Testis (tissue), 2 donors: ENCODE measurements at regions not wholly inside any gene's neighbourhood (a gene's known extent, or its start where the extent isn't known, plus 50 kb on each side); places are given as distances from the start of the nearest gene placed in this dataset.

Experiments used
- DNase-seq: peaks from one replicate; pipeline ENCODE4 v3.0.0-alpha.2; 2019
- H3K27ac ChIP-seq, 2 donors: fragments of 200-600 bp; sonication (generic); one replicate each; pipeline ENCODE4 v1.5.1; 2019
- H3K27me3 ChIP-seq: fragments of 200-600 bp; sonication (generic); one replicate; pipeline ENCODE4 v1.5.1; 2019
- H3K36me3 ChIP-seq: fragments of 200-600 bp; sonication (generic); one replicate; pipeline ENCODE4 v1.5.1; 2017; ENCODE audit warnings: low read depth; ENCODE audit errors: missing control alignments
- H3K4me1 ChIP-seq: fragments of 200-600 bp; sonication (generic); one replicate; pipeline ENCODE4 v1.5.1; 2019
- H3K4me3 ChIP-seq, 2 donors: fragments of 200-600 bp; sonication (generic); one replicate each; pipeline ENCODE4 v1.5.1; 2017 to 2019
- H3K9me3 ChIP-seq: fragments of 200-600 bp; sonication (generic); one replicate; pipeline ENCODE4 v1.5.1; 2017
- POLR2A ChIP-seq: fragments of 450-650 bp; IDR thresholded peaks from one replicate; pipeline ENCODE4 v1.6.1; 2017; ENCODE audit warnings: antibody characterized with exemption, mild to moderate bottlenecking, moderate library complexity
- WGBS, 2 donors: methylation state at CpG; one replicate each; pipeline ENCODE4 v1.1.5; 2018; 5-methylcytosine and 5-hydroxymethylcytosine counted together
- intact Hi-C: fragments of 100-400 bp; cut with DNase I; formaldehyde crosslinking; loops from one replicate; pipeline ENCODE4 v1.15.1; 2023; ENCODE audit warnings: low total_unique reads
- TF ChIP-seq, protein P1 (sequence below), 3 experiments: fragments of 450-650 bp in 2 of 3; fragments of 200-600 bp in 1 of 3; sonication (generic) in 1 of 3; IDR thresholded peaks; one replicate each; pipeline ENCODE4 v1.5.1; 2016 to 2019; ENCODE audit warnings: antibody characterized with exemption in 3 of 3, mild to moderate bottlenecking in 2 of 3, moderate library complexity in 1 of 3

GRCh38 chr2:5984273-5984655, 292.1 kb downstream of the SOX11 start:
- intact Hi-C loops = no loop called here
- TF ChIP-seq POLR2A = no peak
- TF ChIP-seq, protein P1, sequence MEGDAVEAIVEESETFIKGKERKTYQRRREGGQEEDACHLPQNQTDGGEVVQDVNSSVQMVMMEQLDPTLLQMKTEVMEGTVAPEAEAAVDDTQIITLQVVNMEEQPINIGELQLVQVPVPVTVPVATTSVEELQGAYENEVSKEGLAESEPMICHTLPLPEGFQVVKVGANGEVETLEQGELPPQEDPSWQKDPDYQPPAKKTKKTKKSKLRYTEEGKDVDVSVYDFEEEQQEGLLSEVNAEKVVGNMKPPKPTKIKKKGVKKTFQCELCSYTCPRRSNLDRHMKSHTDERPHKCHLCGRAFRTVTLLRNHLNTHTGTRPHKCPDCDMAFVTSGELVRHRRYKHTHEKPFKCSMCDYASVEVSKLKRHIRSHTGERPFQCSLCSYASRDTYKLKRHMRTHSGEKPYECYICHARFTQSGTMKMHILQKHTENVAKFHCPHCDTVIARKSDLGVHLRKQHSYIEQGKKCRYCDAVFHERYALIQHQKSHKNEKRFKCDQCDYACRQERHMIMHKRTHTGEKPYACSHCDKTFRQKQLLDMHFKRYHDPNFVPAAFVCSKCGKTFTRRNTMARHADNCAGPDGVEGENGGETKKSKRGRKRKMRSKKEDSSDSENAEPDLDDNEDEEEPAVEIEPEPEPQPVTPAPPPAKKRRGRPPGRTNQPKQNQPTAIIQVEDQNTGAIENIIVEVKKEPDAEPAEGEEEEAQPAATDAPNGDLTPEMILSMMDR (IDR thresholded peaks at IDR 0.05) = no peak
- Histone ChIP-seq H3K4me3 (no peak overlapping the region), H3K27ac (no peak overlapping the region), H3K27me3 (no peaks in the 10 kb centered on the region), H3K9me3 (no peaks in the 10 kb centered on the region), H3K4me1 (no peaks in the 10 kb centered on the region), H3K36me3 (no peaks in the 10 kb centered on the region)
- DNase-seq = no peak
- 86 to 87% methylated on average over 2 of the region's 2 CpGs for WGBS, 2 donors

DNA sequence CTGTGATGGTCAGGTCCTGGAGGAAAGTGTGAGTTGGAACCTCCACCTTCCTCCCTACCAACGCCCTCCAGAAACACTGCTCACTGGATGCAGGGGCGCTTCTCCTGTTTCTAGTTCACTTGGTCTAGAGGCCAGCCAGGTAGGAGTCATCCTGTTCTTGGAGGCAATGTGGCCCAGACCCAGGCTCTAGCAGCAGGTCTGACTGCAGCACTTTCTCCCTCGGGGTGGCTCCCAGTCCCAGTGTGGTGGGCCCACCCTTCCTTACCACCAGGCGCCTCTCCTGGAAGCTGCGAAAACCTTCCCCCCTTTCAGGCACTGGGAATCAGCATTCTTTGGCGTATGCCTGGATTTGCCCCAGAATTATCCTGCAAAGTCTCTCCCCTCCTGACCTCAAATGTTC, 292.8 kb downstream of the SOX11 start:
- no peak for DNase-seq
- Histone ChIP-seq H3K27ac (no peak overlapping the region), H3K4me3 (no peak overlapping the region), H3K27me3 (no peaks in the 10 kb centered on the region), H3K9me3 (no peaks in the 10 kb centered on the region), H3K4me1 (no peaks in the 10 kb centered on the region), H3K36me3 (no peaks in the 10 kb centered on the region)
- TF ChIP-seq, protein P1 (IDR thresholded peaks at IDR 0.05) = no peak
- no peak for TF ChIP-seq POLR2A
- WGBS, 2 donors = 88 to 98% methylated on average over 6 of the region's 6 CpGs
- intact Hi-C loops = no loop called here

- Histone ChIP-seq H3K9me3 (no peaks in the 10 kb centered on the region), H3K27ac (no peak overlapping the region), H3K36me3 (no peaks in the 10 kb centered on the region), H3K4me3 (no peak overlapping the region), H3K27me3 (no peaks in the 10 kb centered on the region), H3K4me1 (no peaks in the 10 kb centered on the region)
- DNase-seq = no peak
- 75 to 83% methylated on average over 18 of the region's 18 CpGs for WGBS, 2 donors
- intact Hi-C loops = no loop called here
- TF ChIP-seq, protein P1 (IDR thresholded peaks at IDR 0.05) = no peak
- TF ChIP-seq POLR2A = no peak
Observed at GRCh38 chr2:5985536-5986385, 293.6 kb downstream of the SOX11 start.

DNA sequence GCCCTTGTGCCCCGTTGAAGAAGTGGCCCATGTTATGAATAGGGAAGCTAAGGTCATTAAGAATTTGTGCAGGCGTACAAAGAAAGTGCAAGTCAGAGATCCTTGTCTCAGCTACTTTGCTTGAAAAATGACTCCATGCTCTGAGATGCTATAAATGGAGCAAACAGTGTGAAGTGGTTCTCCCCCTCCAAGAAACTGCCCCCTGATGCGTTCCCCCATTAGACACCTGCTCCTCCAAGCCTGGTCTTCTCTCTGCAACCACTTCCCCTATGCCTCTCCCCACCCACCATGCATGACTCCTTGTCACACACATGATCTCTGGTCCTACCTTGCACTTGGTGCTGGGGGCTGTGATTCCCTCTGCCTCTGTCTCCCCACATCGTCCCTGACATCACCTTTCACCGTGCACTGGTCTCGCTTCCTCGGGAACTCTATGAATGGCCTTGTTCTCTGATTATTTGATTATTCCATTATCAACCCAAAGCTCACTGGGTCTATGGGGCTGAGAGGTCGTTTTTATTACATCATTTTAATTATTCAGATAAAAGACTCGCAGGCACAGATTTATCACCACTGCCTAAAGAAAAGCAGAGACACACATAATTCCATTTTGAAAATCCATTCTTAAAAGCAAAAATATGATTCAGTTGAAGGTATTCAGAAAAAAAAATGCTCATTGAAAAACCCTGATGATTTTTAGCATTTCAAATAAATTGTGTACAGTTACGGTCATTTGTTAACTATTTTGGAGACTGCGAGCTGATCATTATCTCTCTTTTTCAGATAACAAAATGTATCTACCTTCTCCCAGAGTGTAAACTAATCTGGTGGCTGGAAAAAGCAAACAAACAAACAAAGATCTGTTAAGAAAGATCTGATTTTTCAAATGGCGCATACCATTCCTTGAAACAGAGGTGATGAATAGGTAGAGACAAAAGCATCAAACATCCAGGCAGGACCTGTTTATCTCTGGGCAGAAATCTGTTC, 294.9 kb downstream of the SOX11 start:
- WGBS, 2 donors = 82 to 85% methylated on average over 12 of the region's 12 CpGs
- Histone ChIP-seq H3K9me3 (no peaks in the 10 kb centered on the region), H3K36me3 (no peaks in the 10 kb centered on the region), H3K4me1 (no peaks in the 10 kb centered on the region), H3K27ac (no peak overlapping the region), H3K4me3 (no peak overlapping the region), H3K27me3 (no peaks in the 10 kb centered on the region)
- TF ChIP-seq, protein P1 (IDR thresholded peaks at IDR 0.05) = no peak
- no peak for TF ChIP-seq POLR2A
- intact Hi-C loops = no loop called here
- no peak for DNase-seq
